HepG2 (cell line): ENCODE measurements at regions not wholly inside any gene's neighbourhood (a gene's known extent, or its start where the extent isn't known, plus 50 kb on each side); places are given as distances from the start of the nearest gene placed in this dataset.

Experiments used
- ATAC-seq: fragments of 200-7000 bp; cut with Tn5 transposase; 3 replicates; pipeline ENCODE4 v1.9.1; 2020; ENCODE audit warnings: mild to moderate bottlenecking, moderate library complexity
- BruUV-seq: library from RNA; stranded (reverse); fragments of 400-500 nt; replicated peaks from 2 replicates; lab custom pipeline; 2021; lab: Mats Ljungman, UMichigan
- CTCF ChIA-PET: fragments of 300-600 bp; formaldehyde crosslinking; extraction: SDS; loops from one replicate; lab custom pipeline; 2021; ENCODE audit warnings: low total read pairs, inconsistent platforms, low intra/inter-chr PET ratio; lab: Yijun Ruan, JAX
- POLR2A ChIA-PET: fragments of 350-600 bp; sonication (Branson Sonifier 250); formaldehyde crosslinking; loops from one replicate; lab custom pipeline; 2020; ENCODE audit warnings: antibody characterized with exemption, inconsistent platforms; lab: Yijun Ruan, JAX
- DNase-seq: peaks from one replicate; pipeline ENCODE4 v3.0.0-alpha.2; 2015; ENCODE audit warnings: low spot score
- FAIRE-seq: peaks from 3 replicates; lab custom pipeline; 2011; peaks lifted over from hg19 to GRCh38; lab: Jason Lieb, UNC
- H2AFZ ChIP-seq: one replicate; pipeline ENCODE4 v1.6.1; 2011; ENCODE audit warnings: low read length, inconsistent platforms
- H3K27ac ChIP-seq: fragments of 300-600 bp; 3 replicates; pipeline ENCODE4 v1.8.0; 2011; ENCODE audit warnings: mixed run types, mild to moderate bottlenecking, mixed read lengths, low read length, inconsistent platforms; ENCODE audit not compliant: insufficient read depth; ENCODE audit errors: extremely low read length
- H3K27me3 ChIP-seq, 2 experiments: fragments of 200-600 bp in 1 of 2; 2 replicates in 1 of 2; 3 replicates in 1 of 2; pipeline versions ENCODE4 v1.6.0 to v1.8.0; 2011; ENCODE audit warnings: low read length in 2 of 2, mild to moderate bottlenecking in 2 of 2, moderate library complexity in 2 of 2, inconsistent platforms in 1 of 2; ENCODE audit not compliant: insufficient read depth in 2 of 2, control insufficient read depth in 1 of 2
- H3K36me3 ChIP-seq, 2 experiments: fragments of 200-600 bp in 1 of 2; replicated peaks in 1 of 2; 2 replicates in 1 of 2; 3 replicates in 1 of 2; pipeline versions ENCODE4 v1.5.1 to v1.8.0; 2011; ENCODE audit warnings: low read length in 2 of 2, inconsistent platforms in 1 of 2; ENCODE audit not compliant: insufficient read depth in 2 of 2, control insufficient read depth in 1 of 2
- H3K4me1 ChIP-seq: 2 replicates; pipeline ENCODE4 v1.5.1; 2012; ENCODE audit warnings: low read length, inconsistent platforms; ENCODE audit not compliant: insufficient read depth
- H3K4me2 ChIP-seq: 2 replicates; pipeline ENCODE4 v1.6.0; 2011; ENCODE audit warnings: low read depth, low read length, inconsistent platforms
- H3K4me3 ChIP-seq, 3 experiments: fragments of 200-600 bp in 1 of 3; sonication (generic), shearing (Covaris generic) in 1 of 3; replicated peaks in 1 of 3; 2 replicates each; pipeline ENCODE4 v1.5.1; 2011 to 2016; ENCODE audit warnings: low read length in 3 of 3, inconsistent platforms in 2 of 3, low read depth in 2 of 3, mild to moderate bottlenecking in 2 of 3, control low read depth in 1 of 3, mixed read lengths in 1 of 3; ENCODE audit not compliant: insufficient read depth in 1 of 3
- H3K79me2 ChIP-seq: one replicate; pipeline ENCODE4 v1.6.1; 2011; ENCODE audit warnings: low read length, inconsistent platforms; ENCODE audit not compliant: insufficient read depth
- H3K9ac ChIP-seq: 2 replicates; pipeline ENCODE4 v1.6.0; 2011; ENCODE audit warnings: mild to moderate bottlenecking, low read depth, low read length, inconsistent platforms; ENCODE audit not compliant: insufficient read depth
- H3K9me3 ChIP-seq: 2 replicates; pipeline ENCODE4 v1.5.1; 2012; ENCODE audit warnings: mild to moderate bottlenecking, low read length
- H4K20me1 ChIP-seq: 2 replicates; pipeline ENCODE4 v1.6.0; 2011; ENCODE audit warnings: inconsistent platforms, mild to moderate bottlenecking, low read length, moderate library complexity; ENCODE audit not compliant: insufficient read depth
- AKNA ChIP-seq: sonication (generic); formaldehyde crosslinking; IDR thresholded peaks from 2 replicates; pipeline ENCODE4 v1.4.0; 2020; ENCODE audit warnings: missing genetic modification reagents, borderline replicate concordance
- CBX1 ChIP-seq: IDR thresholded peaks from one replicate; pipeline ENCODE4 v1.6.1; 2016; ENCODE audit warnings: antibody characterized with exemption, low read depth
- HIC2 ChIP-seq: sonication (generic); formaldehyde crosslinking; IDR thresholded peaks from 2 replicates; pipeline ENCODE4 v1.9.0; 2022; ENCODE audit warnings: low read depth, missing genetic modification reagents
- IKZF5 ChIP-seq: IDR thresholded peaks from 2 replicates; pipeline ENCODE4 v1.6.1; 2018; ENCODE audit warnings: missing genetic modification reagents, mild to moderate bottlenecking, missing compliant biosample characterization
- MED8 ChIP-seq: sonication (generic); formaldehyde crosslinking; IDR thresholded peaks from 2 replicates; pipeline ENCODE4 v1.8.1; 2023; ENCODE audit warnings: mild to moderate bottlenecking, missing genetic modification reagents; ENCODE audit not compliant: insufficient replicate concordance
- PHF8 ChIP-seq: sonication (generic); formaldehyde crosslinking; IDR thresholded peaks from 2 replicates; pipeline ENCODE4 v1.5.0; 2020; ENCODE audit warnings: missing genetic modification reagents
- PRDM4 ChIP-seq: sonication (generic); formaldehyde crosslinking; IDR thresholded peaks from 2 replicates; pipeline ENCODE4 v1.9.0; 2021; ENCODE audit warnings: missing genetic modification reagents, borderline replicate concordance
- REXO4 ChIP-seq: sonication (generic); formaldehyde crosslinking; IDR thresholded peaks from 2 replicates; pipeline ENCODE4 v1.8.0; 2022; ENCODE audit warnings: missing genetic modification reagents, mild to moderate bottlenecking, borderline replicate concordance
- SSRP1 ChIP-seq: IDR thresholded peaks from 2 replicates; pipeline ENCODE4 v1.6.1; 2016; ENCODE audit warnings: control low read depth
- U2AF2 ChIP-seq: fragments of 200-400 bp; formaldehyde crosslinking; IDR thresholded peaks from 2 replicates; pipeline ENCODE4 v1.6.1; 2017; ENCODE audit warnings: low read depth, mild to moderate bottlenecking, low read length
- ZNF343 ChIP-seq: sonication (generic); formaldehyde crosslinking; IDR thresholded peaks from 2 replicates; pipeline ENCODE4 v1.4.0; 2020; ENCODE audit warnings: mild to moderate bottlenecking, missing genetic modification reagents
- ZNF607 ChIP-seq: sonication (generic); formaldehyde crosslinking; IDR thresholded peaks from 2 replicates; pipeline ENCODE4 v1.5.1; 2020; ENCODE audit warnings: missing genetic modification reagents, mild to moderate bottlenecking, borderline replicate concordance
- ZNF740 ChIP-seq: sonication (generic); formaldehyde crosslinking; IDR thresholded peaks from 2 replicates; pipeline ENCODE4 v1.4.0; 2020; ENCODE audit warnings: missing genetic modification reagents
- WGBS: methylation state at CpG from one replicate; pipeline ENCODE4 v1.1.6; 2017; ENCODE audit warnings: low lambda C conversion rate; 5-methylcytosine and 5-hydroxymethylcytosine counted together
- in situ Hi-C: cut with HindIII; loops from 2 replicates; pipeline ENCODE4 v1.10.0; 2017; ENCODE audit warnings: low pct_unique_long_range_greater_than_20kb; ENCODE audit not compliant: extremely low pct_ligation_motif_present
- intact Hi-C: fragments of 100-400 bp; cut with micrococcal nuclease; formaldehyde crosslinking; loops from one replicate; pipeline ENCODE4 v1.10.0; 2022; ENCODE audit not compliant: unreplicated experiment

GRCh38 chr3:34109846-34110245 is 311.4 kb downstream of the PDCD6IP start:
- in situ Hi-C loops, result no loop called here
- no TSS peak for BruUV-seq
- Histone ChIP-seq H2AFZ (no peak overlapping the region), H3K4me3 (no peak overlapping the region), H3K79me2 (no peaks in the 10 kb centered on the region), H4K20me1 (no peaks in the 10 kb centered on the region), H3K4me2 (no peak overlapping the region), H3K36me3 (no peaks in the 10 kb centered on the region), H3K27me3 (no peaks in the 10 kb centered on the region), H3K4me1 (no peaks in the 10 kb centered on the region), H3K9me3 (no peaks in the 10 kb centered on the region), H3K9ac (no peak overlapping the region), H3K27ac (no peak overlapping the region)
- ChIA-PET POLR2A (no interaction called here), CTCF (no interaction called here)
- FAIRE-seq (no peak), DNase-seq (no peak), ATAC-seq (no peak)
- WGBS, result 0% methylated on average over 2 of the region's 2 CpGs
- intact Hi-C loops, result no loop called here
- TF ChIP-seq IKZF5 (CRISPR knock-in tag), result no peak
- TF ChIP-seq SSRP1 (CRISPR knock-in tag), result no peak
- no peak for TF ChIP-seq HIC2 (CRISPR knock-in tag)
- TF ChIP-seq PHF8, result no peak
- TF ChIP-seq ZNF343, result no peak
- TF ChIP-seq CBX1, result no peak
- TF ChIP-seq ZNF607 (CRISPR knock-in tag), result no peak
- TF ChIP-seq AKNA (CRISPR knock-in tag), result no peak
- no peak for TF ChIP-seq ZNF740 (CRISPR knock-in tag)
- TF ChIP-seq U2AF2, result no peak
- no peak for TF ChIP-seq REXO4 (CRISPR knock-in tag)
- TF ChIP-seq PRDM4 (CRISPR knock-in tag), result no peak
- no peak for TF ChIP-seq MED8 (CRISPR knock-in tag)
